ENCODE measurements at regions not wholly inside any gene's neighbourhood (a gene's known extent, or its start where the extent isn't known, plus 50 kb on each side); places are given as distances from the start of the nearest gene placed in this dataset.

DNA sequence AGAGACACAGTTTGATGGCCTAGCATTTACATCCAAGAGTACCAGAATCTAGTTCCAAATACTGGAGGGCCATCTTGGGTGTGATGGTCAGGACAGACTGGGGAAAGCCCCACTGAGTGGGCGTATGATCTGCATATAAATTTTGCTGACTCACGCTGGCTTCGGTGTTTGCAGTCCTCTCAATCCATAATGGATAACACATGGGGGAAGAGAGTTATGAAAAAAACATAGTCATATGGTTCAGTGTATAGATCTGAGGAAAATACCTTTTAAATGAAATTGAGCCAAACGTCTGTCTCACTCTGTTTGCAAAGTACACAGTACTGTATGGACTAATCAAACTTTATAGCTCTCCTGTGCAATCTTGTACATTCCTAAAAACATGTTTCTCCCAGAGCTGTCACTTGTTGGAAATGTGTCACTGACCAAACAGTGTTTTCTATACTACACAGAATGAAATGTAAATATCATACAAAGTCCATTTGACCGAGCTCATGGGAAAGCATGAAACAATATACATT lies 125.3 kb upstream of the THBS1 start:
- TF ChIP-seq, protein P1, sequence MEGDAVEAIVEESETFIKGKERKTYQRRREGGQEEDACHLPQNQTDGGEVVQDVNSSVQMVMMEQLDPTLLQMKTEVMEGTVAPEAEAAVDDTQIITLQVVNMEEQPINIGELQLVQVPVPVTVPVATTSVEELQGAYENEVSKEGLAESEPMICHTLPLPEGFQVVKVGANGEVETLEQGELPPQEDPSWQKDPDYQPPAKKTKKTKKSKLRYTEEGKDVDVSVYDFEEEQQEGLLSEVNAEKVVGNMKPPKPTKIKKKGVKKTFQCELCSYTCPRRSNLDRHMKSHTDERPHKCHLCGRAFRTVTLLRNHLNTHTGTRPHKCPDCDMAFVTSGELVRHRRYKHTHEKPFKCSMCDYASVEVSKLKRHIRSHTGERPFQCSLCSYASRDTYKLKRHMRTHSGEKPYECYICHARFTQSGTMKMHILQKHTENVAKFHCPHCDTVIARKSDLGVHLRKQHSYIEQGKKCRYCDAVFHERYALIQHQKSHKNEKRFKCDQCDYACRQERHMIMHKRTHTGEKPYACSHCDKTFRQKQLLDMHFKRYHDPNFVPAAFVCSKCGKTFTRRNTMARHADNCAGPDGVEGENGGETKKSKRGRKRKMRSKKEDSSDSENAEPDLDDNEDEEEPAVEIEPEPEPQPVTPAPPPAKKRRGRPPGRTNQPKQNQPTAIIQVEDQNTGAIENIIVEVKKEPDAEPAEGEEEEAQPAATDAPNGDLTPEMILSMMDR (IDR thresholded peaks at IDR 0.05), result no peak
- TF ChIP-seq POLR2A (IDR thresholded peaks at IDR 0.05), result no peak

All from lower leg skin (tissue), 3 donors.